GM21423 (cell line): ENCODE measurements at regions not wholly inside any gene's neighbourhood (a gene's known extent, or its start where the extent isn't known, plus 50 kb on each side); places are given as distances from the start of the nearest gene placed in this dataset.

Experiments
- ATAC-seq: cut with Tn5 transposase; IDR thresholded peaks from one replicate; pipeline ENCODE4 v1.9.1; 2021; ENCODE audit warnings: mild to moderate bottlenecking, moderate library complexity; ENCODE audit not compliant: unreplicated experiment

GRCh38 chr5:135207866-135208265 lies 173.8 kb upstream of the PITX1 start:
- no peak for ATAC-seq

- no peak for ATAC-seq
These were observed 172.8 kb upstream of the PITX1 start for GRCh38 chr5:135206862-135207261.

GRCh38 chr5:135205632-135206349 lies 171.8 kb upstream of the PITX1 start:
- no peak for ATAC-seq

GRCh38 chr5:135204151-135204600 lies 170.1 kb upstream of the PITX1 start:
- ATAC-seq, result no peak

- no peak for ATAC-seq
These were observed 169.6 kb upstream of the PITX1 start for GRCh38 chr5:135203593-135204036.

GRCh38 chr5:135203019-135203418 lies 169.0 kb upstream of the PITX1 start:
- no peak for ATAC-seq

GRCh38 chr5:135199919-135200318 lies 165.9 kb upstream of the PITX1 start:
- ATAC-seq, result no peak

- ATAC-seq, result no peak
These were observed 162.5 kb upstream of the PITX1 start for GRCh38 chr5:135196483-135196882.

GRCh38 chr5:135195270-135195608 lies 161.2 kb upstream of the PITX1 start:
- no peak for ATAC-seq

- no peak for ATAC-seq
These were observed 160.7 kb upstream of the PITX1 start for GRCh38 chr5:135194573-135195269.

- no peak for ATAC-seq
These were observed 160.1 kb upstream of the PITX1 start for GRCh38 chr5:135194126-135194488.

- no peak for ATAC-seq
These were observed 159.4 kb upstream of the PITX1 start for GRCh38 chr5:135193213-135194125.

- ATAC-seq, result no peak
These were observed 158.3 kb upstream of the PITX1 start for GRCh38 chr5:135192351-135192750.

- ATAC-seq, result peak; percentile 87
These were observed 157.2 kb upstream of the PITX1 start for GRCh38 chr5:135191084-135191826.

- no peak for ATAC-seq
These were observed 156.5 kb upstream of the PITX1 start for GRCh38 chr5:135190416-135191083.

- ATAC-seq, result no peak
These were observed 155.0 kb upstream of the PITX1 start for GRCh38 chr5:135189024-135189423.

GRCh38 chr5:135188233-135188914 lies 154.3 kb upstream of the PITX1 start:
- ATAC-seq, result no peak

- no peak for ATAC-seq
These were observed 152.9 kb upstream of the PITX1 start for GRCh38 chr5:135186662-135187522.
